ENCODE measurements at regions not wholly inside any gene's neighbourhood (a gene's known extent, or its start where the extent isn't known, plus 50 kb on each side); places are given as distances from the start of the nearest gene placed in this dataset.

DNA sequence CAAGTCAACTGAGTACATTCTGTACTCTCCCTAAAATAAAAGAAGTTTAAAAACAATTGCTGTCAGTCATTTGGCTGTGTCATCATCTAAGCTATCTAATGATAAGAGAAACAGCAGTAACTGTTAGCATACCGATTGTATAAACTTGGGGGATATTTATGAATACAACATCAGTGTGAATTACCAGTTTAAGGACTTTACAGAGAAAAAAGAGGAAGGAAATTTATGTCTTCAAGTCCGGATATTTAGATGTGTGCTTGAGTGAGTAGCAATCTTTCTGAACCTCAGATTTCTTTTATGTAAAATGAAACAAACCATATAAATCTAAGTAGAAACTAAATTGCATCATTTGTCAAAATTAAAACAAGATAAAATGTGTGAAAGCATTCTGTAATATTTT lies 1557.0 kb downstream of the MRPL39 start:
- in situ Hi-C loops (cut with MboI; ENCODE audit: low sequenced_read_pairs), result no loop called here
- H2AFZ ChIP-seq (replicated peaks; ENCODE audit: low read length, poor library complexity), result no peak overlapping the region
- H3K4me1 ChIP-seq (ENCODE audit: control insufficient read depth, insufficient read depth, low read length), result no peaks in the 10 kb centered on the region

More for the DNA sequence above, 1557.0 kb downstream of the MRPL39 start:
- Histone ChIP-seq H3K36me3 (ENCODE audit: control insufficient read depth, insufficient read depth, low read length) (no peaks in the 10 kb centered on the region), H4K5ac (ENCODE audit: low read depth, low read length) (no peak overlapping the region), H4K20me1 (ENCODE audit: insufficient read depth, low read length) (no peaks in the 10 kb centered on the region), H3K4ac (ENCODE audit: low read depth, low read length) (no peak overlapping the region), H3K27ac (ENCODE audit: insufficient read depth, low read length) (no peak overlapping the region), H4K8ac (ENCODE audit: low read depth in 2 of 2, low read length in 2 of 2) (no peak overlapping the region), H3K9ac (ENCODE audit: low read depth, low read length) (no peak overlapping the region), H3K9me1 (ENCODE audit: insufficient read depth, low read length) (no peaks in the 10 kb centered on the region), H2BK120ac (ENCODE audit: low read depth, low read length) (no peak overlapping the region), H3K18ac (ENCODE audit: low read depth, low read length) (no peak overlapping the region), H3K4me3 (ENCODE audit: insufficient read depth, low read depth, low read length) (no peak overlapping the region), H3K23ac (ENCODE audit: low read depth, low read length) (no peak overlapping the region), H3K14ac (replicated peaks; ENCODE audit: low read depth, low read length) (no peak overlapping the region), H4K91ac (ENCODE audit: insufficient read depth, low read depth, low read length) (no peak overlapping the region), H3K4me2 (ENCODE audit: low read depth, low read length) (no peak overlapping the region), H2BK5ac (ENCODE audit: low read depth, low read length, poor library complexity, severe bottlenecking) (no peak overlapping the region), H3K27me3 (ENCODE audit: control insufficient read depth, insufficient read depth, low read length) (no peaks in the 10 kb centered on the region), H2AK5ac (ENCODE audit: low read depth, low read length) (no peak overlapping the region), H3K9me3 (ENCODE audit: control insufficient read depth, insufficient read depth, low read length) (no peaks in the 10 kb centered on the region), H3K79me1 (ENCODE audit: low read depth in 1 of 2, low read length in 2 of 2) (no peaks in the 10 kb centered on the region), H2BK20ac (ENCODE audit: low read depth, low read length) (no peak overlapping the region), H3K56ac (ENCODE audit: extremely low read depth, insufficient read depth, low read length) (no peak overlapping the region), H2BK15ac (ENCODE audit: low read depth, low read length) (no peak overlapping the region), H2AK9ac (replicated peaks; ENCODE audit: low read depth, low read length, poor library complexity) (no peak overlapping the region)
- ATAC-seq (ENCODE audit: low read depth) (no peak), DNase-seq (no peak)
- intact Hi-C loops (cut with micrococcal nuclease) (no loop called here), dilution Hi-C loops (cut with HindIII; ENCODE audit: low sequenced_read_pairs, unreplicated experiment) (no loop called here)
- ChIA-PET POLR2A (ENCODE audit: unreplicated experiment) (no interaction called here), CTCF (no interaction called here)
- BruUV-seq (replicated peaks), result no TSS peak
- TF ChIP-seq, protein P1, sequence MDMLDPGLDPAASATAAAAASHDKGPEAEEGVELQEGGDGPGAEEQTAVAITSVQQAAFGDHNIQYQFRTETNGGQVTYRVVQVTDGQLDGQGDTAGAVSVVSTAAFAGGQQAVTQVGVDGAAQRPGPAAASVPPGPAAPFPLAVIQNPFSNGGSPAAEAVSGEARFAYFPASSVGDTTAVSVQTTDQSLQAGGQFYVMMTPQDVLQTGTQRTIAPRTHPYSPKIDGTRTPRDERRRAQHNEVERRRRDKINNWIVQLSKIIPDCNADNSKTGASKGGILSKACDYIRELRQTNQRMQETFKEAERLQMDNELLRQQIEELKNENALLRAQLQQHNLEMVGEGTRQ (IDR thresholded peaks at IDR 0.05; ENCODE audit: low read depth, low read length), result no peak
- TF ChIP-seq BHLHE40 (IDR thresholded peaks at IDR 0.05; ENCODE audit: low read depth, low read length) (no peak), CEBPB (IDR thresholded peaks at IDR 0.05; ENCODE audit: low read depth, low read length) (no peak), MAZ (IDR thresholded peaks at IDR 0.05; ENCODE audit: borderline replicate concordance, low read depth, low read length) (no peak), NFE2L2 (IDR thresholded peaks at IDR 0.05; ENCODE audit: low read depth, low read length) (no peak), MAFK (IDR thresholded peaks at IDR 0.05; ENCODE audit: low read depth, low read length) (no peak), RAD21 (IDR thresholded peaks at IDR 0.05; ENCODE audit: low read length) (no peak), FOS (IDR thresholded peaks at IDR 0.05; ENCODE audit: low read depth, low read length) (no peak), RCOR1 (IDR thresholded peaks at IDR 0.05; ENCODE audit: insufficient replicate concordance, low read length) (no peak), MXI1 (IDR thresholded peaks at IDR 0.05; ENCODE audit: borderline replicate concordance, low read depth, low read length) (no peak), SMC3 (IDR thresholded peaks at IDR 0.05; ENCODE audit: low read depth, low read length) (no peak), CHD1 (IDR thresholded peaks at IDR 0.05; ENCODE audit: low read depth, low read length) (no peak), POLR2A (IDR thresholded peaks at IDR 0.05; ENCODE audit: low read depth, low read length) (no peak)
- TF ChIP-seq, protein P2, sequence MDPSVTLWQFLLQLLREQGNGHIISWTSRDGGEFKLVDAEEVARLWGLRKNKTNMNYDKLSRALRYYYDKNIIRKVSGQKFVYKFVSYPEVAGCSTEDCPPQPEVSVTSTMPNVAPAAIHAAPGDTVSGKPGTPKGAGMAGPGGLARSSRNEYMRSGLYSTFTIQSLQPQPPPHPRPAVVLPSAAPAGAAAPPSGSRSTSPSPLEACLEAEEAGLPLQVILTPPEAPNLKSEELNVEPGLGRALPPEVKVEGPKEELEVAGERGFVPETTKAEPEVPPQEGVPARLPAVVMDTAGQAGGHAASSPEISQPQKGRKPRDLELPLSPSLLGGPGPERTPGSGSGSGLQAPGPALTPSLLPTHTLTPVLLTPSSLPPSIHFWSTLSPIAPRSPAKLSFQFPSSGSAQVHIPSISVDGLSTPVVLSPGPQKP (IDR thresholded peaks at IDR 0.05; ENCODE audit: borderline replicate concordance, low read depth, low read length), result no peak
- TF ChIP-seq, protein P3, sequence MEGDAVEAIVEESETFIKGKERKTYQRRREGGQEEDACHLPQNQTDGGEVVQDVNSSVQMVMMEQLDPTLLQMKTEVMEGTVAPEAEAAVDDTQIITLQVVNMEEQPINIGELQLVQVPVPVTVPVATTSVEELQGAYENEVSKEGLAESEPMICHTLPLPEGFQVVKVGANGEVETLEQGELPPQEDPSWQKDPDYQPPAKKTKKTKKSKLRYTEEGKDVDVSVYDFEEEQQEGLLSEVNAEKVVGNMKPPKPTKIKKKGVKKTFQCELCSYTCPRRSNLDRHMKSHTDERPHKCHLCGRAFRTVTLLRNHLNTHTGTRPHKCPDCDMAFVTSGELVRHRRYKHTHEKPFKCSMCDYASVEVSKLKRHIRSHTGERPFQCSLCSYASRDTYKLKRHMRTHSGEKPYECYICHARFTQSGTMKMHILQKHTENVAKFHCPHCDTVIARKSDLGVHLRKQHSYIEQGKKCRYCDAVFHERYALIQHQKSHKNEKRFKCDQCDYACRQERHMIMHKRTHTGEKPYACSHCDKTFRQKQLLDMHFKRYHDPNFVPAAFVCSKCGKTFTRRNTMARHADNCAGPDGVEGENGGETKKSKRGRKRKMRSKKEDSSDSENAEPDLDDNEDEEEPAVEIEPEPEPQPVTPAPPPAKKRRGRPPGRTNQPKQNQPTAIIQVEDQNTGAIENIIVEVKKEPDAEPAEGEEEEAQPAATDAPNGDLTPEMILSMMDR (conservative IDR thresholded peaks at IDR 0.05; ENCODE audit: low read depth, low read length), result no peak
- WGBS, 2 experiments (ENCODE audit: extremely low coverage in 2 of 2, insufficient read length in 1 of 2), result no CpG with 5 or more reads among the region's 2 CpGs

All from IMR-90 (cell line).